Eye (tissue), 1 donor: ENCODE measurements at regions not wholly inside any gene's neighbourhood (a gene's known extent, or its start where the extent isn't known, plus 50 kb on each side); places are given as distances from the start of the nearest gene placed in this dataset.
"Not testable (repeated sequence)": the region's sequence is repeated elsewhere in the genome, so short reads cannot be mapped to it uniquely, and the experiment has no call there.

ENCODE experiments used
- DNase-seq: peaks from one replicate; pipeline ENCODE4 v3.0.0-alpha.2; 2015

GRCh38 chr6:22129751-22130150 lies 167.1 kb downstream of the PRL start:
- DNase-seq = no peak

DNA sequence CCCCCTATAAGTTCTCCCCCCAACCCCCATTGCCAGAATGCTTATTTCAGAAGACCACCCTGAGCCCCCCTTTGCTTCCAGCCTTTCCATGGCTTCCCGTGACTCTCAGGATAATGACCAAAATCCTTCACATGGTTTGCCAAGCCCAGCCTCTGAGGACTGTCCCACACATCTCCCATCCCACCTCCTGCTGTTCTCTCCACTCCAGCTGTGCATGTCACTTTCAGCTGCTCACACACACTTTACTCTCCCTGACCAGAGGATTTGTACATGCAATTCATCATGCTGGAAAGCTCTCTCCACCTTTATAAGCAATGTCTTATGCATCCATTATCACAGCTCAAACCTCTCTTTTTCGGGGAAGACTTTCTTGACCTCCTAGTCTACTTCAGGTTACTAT lies 164.2 kb downstream of the PRL start:
- DNase-seq = peak; percentile 34

DNA sequence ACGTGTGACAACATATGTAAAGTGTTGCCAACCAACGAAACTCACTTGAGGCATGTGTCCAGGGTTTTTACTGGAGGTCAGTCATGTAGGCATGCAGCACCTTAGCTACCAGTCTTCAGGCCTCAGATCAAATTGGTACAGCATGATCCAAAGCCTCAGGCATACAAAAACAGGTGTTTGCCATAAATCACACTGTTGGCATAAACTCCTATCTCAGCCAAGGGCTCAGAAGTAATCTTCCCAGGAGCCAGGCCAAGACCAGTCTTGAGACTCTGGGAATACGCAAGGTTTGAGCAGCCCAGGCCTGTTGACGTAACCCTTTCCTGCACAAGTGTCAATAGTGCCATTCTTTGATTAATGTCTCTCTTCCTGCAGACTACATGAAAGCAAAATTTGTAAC lies 163.5 kb downstream of the PRL start:
- no peak for DNase-seq

- no peak for DNase-seq
These were observed 162.5 kb downstream of the PRL start for GRCh38 chr6:22134308-22134707.

DNA sequence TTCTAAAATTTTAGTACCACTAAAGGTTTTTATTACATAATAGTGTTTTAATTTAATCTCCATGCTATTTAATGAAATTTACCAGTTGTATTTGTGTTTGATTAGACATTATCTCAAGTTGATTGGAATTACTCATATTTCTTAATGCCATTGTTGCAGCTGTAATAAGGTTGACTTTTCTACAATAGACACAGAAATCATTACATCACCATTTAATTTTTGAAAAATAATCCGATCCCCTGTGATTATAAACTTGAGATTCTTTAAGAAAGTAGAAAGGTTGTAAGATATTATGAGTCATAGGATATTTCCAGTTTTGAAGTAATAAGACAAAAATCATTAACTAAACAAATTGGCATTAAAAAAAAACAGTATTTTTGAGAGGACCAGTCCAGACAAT lies 161.4 kb downstream of the PRL start:
- DNase-seq = no peak

DNA sequence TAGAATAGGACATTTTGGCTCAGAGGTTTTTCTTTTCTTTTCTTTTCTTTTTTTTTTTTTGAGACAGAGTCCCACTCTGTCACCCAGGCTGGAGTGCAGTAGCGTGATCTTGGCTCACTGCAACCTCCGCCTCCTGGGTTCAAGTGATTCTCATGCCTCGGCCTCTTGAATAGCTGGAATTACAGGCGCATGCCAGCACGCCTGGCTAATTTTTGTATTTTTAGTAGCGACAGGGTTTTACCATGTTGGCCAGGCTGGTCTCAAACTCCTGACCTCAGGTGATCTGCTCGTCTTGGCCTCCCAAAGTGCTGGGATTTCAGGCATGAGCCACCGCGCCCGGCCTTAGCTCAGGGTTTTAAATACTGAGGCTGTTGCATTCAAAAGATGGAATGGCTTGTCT lies 156.1 kb downstream of the PRL start:
- not testable (repeated sequence) for DNase-seq

DNA sequence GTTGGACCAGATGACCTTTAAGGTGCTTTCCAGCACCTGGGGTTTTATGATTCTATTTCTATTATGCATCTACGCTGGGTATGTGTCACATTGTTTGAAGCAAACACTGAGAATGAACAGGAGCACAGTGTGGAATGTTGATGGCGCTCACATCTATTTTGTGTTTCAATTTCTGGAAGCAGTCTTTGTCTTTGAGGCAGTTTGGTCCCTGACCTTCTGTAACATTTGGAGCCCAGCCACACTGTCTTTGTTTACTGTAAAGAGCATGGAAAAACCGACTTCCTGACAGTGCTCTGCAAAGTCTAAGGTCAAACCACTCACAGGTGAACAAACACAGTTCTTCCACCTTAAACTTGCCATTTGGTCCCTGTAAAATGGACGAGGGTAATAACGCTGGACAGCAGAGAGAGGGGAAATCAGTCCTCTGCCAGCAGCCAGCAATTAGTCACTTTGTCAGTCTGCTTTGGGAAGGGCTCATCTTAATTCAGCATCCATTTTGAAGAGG lies 155.5 kb downstream of the PRL start:
- DNase-seq = no peak

GRCh38 chr6:22142856-22143255 lies 154.0 kb downstream of the PRL start:
- no peak for DNase-seq

- DNase-seq = peak; percentile 69
These were observed 151.5 kb downstream of the PRL start for GRCh38 chr6:22145376-22145775.

- DNase-seq = peak; percentile 88
These were observed 150.8 kb downstream of the PRL start for GRCh38 chr6:22145823-22146677.

- DNase-seq = no peak
These were observed 150.2 kb downstream of the PRL start for GRCh38 chr6:22146678-22146930.

GRCh38 chr6:22146931-22147701 lies 149.7 kb downstream of the PRL start:
- peak; percentile 77 for DNase-seq

- DNase-seq = peak; percentile 93
These were observed 148.7 kb downstream of the PRL start for GRCh38 chr6:22147921-22148776.

- DNase-seq = peak; percentile 82
These were observed 147.7 kb downstream of the PRL start for GRCh38 chr6:22149096-22149495.

- DNase-seq = peak; percentile 95
These were observed 147.1 kb downstream of the PRL start for GRCh38 chr6:22149501-22150367.

DNA sequence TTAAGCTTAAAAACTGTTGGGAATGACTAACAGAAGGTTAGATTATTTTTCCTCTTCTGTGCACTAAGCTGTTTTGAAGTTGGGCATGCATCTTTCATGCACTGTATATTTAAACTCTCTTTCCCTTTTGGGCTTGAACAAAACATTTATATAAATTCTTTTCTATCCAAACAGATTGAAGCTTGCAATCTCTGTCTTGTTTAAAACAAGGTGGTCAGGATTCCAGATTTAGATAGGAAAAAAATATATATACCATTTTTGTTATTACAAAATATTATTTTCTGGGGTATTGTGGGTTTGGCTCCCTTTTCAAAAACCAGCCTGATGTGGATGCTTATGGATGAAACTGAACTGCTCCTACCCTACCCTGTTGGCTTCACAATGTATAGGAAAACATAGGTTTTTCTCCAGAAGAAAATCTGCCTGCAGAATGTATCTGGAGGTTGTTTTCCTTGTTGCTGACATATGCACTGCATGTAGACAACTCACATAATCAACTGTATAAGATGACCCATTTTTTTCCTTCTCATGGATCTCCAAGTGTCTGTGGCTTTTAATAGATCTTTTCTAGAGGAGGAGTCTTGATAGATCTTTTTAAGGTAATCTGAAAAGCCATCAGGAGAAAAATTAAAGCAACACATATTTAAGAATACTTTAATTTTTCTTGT lies 146.3 kb downstream of the PRL start:
- DNase-seq = peak; percentile 51

DNA sequence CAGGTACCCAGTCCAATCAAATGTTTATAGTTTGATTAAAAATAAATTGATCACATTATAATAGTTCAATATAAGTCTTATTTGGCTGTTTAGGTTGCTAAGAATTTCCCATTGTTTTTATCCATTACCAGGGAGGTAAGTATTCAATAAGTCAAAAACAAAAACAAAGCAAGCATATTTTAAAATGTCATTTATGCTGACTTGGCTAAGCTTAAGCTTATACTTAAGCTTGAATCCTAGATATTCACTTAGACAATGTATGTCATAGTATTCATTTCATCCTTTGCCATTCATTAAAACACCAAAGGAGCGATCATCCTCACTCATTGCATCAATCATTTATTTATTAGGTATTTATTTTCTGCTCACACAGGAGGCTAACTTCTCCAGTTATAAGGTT lies 144.9 kb downstream of the PRL start:
- no peak for DNase-seq

- no peak for DNase-seq
These were observed 144.0 kb downstream of the PRL start for GRCh38 chr6:22152841-22153240.

- no peak for DNase-seq
These were observed 143.3 kb downstream of the PRL start for GRCh38 chr6:22153384-22154158.

DNA sequence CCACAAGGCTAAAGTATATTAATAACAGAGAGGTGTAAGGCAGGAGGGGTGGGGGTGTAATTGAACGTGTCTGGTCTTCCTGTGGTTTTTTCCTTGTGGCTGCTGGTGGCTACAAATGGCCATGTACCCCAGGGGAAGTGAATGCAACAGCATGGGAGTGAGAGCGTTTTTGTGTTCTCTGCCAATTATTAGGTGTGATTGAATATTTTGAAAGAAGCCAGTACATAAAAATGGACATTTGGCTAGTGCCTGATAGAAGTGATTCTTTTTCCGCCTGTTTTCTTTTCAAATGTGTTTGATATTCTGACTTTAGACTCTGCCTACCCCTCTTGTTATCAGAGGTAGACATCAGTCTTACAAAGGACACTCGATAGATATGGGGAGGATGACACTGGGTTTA lies 141.3 kb downstream of the PRL start:
- DNase-seq = no peak

- no peak for DNase-seq
These were observed 139.6 kb downstream of the PRL start for GRCh38 chr6:22157233-22157632.
